Inflammatory macrophage treated with lipopolysaccharide for 4 hours (primary cell): ENCODE measurements at regions not wholly inside any gene's neighbourhood (a gene's known extent, or its start where the extent isn't known, plus 50 kb on each side); places are given as distances from the start of the nearest gene placed in this dataset.
"Not testable (repeated sequence)": the region's sequence is repeated elsewhere in the genome, so short reads cannot be mapped to it uniquely, and the experiment has no call there.

ENCODE experiments used
- DNase-seq: peaks from one replicate; pipeline ENCODE4 v3.0.0-alpha.2; 2020

DNA sequence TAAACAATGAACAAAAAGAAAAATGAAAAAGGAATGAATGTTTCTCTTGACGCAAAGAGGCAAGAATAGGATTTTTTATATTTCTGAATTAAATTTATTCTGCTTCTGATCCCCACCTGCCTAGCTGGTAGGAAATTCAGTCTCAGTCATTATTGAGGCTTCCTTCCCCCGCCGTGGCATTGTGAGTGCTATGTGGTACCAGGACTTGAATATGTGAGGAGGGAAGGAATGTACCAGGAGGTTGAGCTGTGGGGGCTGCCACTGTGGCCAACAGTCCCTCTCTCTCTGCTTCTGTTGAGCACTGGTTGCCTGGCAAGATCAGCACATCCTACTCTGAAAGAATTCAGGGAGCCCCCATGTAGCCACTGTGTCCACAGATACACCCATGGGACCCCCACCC lies 368.1 kb upstream of the JARID2 start:
- DNase-seq, result no peak

GRCh38 chr6:14880052-14880451 lies 365.8 kb upstream of the JARID2 start:
- DNase-seq, result no peak

GRCh38 chr6:14880677-14881076 lies 365.2 kb upstream of the JARID2 start:
- DNase-seq, result no peak

- DNase-seq, result peak; percentile 72
These were observed 364.5 kb upstream of the JARID2 start for GRCh38 chr6:14881398-14881797.

DNA sequence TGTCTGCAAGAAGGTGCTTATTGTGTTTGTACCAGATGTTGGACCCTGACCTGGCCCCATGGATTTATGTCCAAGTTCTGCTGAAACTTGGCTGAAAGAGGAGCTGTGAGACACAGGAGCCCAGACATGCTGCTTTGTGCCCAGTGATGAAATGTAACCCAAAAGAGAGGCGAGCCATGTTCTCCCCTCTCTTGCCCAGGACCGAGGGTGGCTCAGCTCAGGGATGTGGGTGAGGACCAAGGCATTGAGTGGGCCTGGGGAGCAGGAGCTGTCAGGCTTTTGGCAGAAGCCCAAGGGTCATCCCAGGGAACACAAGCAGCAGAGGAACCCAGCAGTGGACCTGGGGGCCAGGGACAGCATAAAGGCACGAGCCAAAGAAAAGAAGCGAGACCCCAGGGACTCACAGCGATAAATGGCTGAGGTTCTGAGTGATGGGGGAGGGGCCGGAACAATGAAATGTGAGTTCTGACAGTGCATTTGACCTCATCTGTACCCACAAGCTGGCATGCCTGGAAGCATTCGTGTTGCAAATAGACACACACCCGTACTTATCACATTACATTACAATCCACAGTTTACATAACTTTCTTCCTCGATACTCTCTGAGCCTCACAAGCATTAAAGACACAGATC lies 363.4 kb upstream of the JARID2 start:
- no peak for DNase-seq

GRCh38 chr6:14883921-14884320 lies 361.9 kb upstream of the JARID2 start:
- DNase-seq, result peak; percentile 27

GRCh38 chr6:14885498-14885897 lies 360.4 kb upstream of the JARID2 start:
- peak; percentile 86 for DNase-seq

- no peak for DNase-seq
These were observed 358.7 kb upstream of the JARID2 start for GRCh38 chr6:14887181-14887580.

DNA sequence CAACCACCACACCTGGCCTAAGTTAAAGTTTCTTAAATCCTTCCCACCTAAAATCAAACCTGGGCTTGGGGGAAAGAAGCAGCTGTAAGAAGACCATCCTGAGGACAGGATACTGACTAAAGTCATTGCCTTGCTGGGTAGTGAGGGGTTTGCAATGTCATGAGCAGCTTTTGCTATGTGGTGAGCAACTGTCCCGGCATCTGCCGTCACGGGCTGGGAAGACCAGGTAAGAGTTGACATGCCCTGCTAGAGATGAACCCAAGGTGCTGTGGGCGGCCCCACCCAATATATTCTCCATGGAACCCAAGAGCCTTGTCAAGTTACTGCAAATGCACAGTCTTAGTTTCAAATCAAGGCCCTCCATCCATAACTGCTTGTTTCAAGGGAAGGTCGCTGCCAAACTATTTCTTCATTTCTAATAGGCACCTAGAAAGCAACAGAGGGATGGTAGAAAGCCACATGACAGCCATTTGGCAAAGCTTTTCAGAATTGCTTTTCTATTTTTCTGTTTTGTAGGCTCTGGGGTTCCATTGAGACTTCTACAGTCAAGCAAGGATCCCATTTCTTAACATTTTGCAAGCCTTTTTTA lies 357.8 kb upstream of the JARID2 start:
- DNase-seq, result no peak

DNA sequence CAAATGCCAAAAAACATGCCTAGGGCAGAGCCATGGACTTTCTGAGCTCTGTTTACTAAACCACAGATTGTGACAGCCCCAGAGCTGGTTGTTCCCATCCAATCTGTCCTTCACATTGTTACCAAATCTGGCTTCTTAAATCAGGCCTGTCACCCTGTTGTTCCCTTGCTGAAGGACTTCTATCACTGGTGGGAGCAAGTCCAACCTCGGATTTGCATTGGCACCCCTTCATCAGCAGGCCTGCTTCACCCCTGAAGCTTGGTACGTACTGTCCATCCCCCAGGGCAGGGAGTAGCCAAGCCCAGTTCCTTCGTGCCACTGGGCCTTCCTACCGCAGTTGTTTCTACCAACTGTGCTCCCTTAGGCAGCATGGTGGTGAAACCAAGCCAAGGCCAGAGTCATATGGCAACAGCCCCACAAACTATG lies 357.3 kb upstream of the JARID2 start:
- peak; percentile 43 for DNase-seq

DNA sequence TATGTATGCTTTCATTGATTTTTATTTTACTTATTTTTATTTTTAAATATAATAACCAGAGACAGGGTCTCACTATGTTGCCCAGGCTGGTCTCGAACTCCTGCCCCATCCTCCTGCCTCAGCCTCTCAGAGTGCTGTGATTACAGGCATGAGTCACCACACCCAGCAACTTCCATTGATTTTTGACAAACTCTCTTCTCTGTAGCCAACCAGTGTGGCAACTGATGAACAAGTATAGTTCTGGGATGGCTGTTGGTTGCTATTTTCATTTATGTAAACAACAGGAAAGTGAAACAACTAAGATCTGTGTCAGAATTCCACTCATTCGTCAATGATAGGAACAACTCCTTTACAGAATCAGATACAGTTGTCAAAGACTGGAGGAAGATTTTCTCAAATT lies 356.7 kb upstream of the JARID2 start:
- DNase-seq, result peak; percentile 85

DNA sequence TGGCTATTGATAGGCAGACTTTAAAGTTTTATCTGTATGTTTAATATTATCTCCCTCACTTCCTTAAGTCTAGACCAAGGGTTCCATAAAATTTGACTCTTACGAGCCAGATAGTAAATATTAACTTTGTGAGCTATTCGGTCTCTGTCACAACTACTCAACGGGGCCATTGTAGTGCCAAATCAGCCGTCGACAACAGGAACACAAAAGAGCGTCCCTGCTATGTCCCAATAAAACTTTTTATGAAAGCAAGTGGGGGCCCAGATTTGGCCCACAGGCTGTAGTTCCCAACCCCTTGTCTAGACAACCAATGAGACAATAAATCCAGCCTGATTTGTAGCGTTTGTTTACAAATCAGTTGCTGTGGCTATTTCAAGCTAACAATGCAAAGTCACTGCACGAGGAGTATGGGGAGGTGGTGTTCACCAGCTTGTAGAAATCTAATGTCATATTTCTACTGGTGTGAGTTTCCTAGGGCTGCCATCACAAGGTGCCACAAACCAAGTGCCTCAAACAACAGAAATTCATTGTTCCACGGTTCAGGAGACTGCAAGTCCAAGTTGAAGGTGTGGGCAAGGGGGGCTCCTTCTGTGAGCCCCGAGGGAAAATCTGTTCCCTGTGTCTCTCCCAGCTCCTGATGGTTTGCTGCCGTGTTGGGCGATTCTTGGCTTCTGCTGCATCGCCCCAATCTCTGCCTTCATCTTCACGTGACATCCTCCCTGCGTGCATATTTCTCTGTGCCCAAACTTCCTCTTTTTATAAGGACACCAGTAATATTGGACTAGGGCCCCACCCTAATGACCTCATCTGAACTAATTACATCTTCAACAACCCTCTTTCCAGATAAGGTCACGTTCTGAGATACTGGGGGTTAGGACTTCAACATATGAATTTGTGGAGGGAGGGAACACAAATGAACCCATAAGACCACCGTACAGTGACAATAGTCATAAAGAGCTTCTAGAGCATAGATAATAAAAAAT lies 356.0 kb upstream of the JARID2 start:
- peak; percentile 90 for DNase-seq

DNA sequence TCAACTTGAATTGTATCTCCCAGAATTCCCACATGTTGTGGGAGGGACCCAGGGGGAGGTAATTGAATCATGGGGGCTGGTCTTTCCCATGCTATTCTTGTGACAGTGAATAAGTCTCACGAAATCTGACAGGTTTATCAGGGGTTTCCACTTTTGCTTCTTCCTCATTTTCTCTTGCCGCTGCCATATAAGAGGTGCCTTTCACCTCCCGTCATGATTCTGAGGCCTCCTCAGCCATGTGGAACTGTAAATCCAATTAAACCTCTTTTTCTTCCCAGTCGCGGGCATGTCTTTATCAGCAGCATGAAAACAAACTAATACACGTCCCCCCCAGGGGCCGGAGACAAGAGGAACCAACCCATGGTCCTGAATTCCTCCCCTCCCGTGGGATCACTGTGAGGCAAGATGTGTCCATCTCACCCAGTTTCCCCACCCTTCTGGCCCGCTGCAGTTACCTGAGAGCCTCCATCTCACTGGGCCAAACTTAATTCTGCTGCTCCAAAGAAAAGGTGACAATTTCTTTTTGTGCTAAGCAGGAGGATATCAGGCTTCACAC lies 354.0 kb upstream of the JARID2 start:
- peak; percentile 50 for DNase-seq

DNA sequence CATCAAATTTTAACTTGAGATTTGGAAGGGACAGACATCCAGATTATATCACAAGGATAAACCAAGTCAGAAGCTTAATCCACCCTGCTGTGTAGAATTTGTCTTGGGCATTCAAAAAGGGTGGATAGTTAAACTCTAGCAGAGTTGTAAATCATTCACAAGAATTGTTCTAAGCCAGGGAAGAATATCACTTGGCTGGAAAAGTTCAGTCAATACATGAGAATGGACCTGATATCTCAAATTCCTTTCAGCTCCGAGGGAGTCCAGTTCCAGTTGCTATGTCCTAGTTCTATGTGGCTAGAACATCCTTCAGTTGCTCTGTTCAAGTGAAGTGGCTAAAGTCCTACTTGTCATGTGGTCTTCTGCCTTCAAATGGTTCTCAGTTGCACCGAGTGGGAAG lies 351.8 kb upstream of the JARID2 start:
- DNase-seq, result no peak

GRCh38 chr6:14896475-14896874 lies 349.4 kb upstream of the JARID2 start:
- DNase-seq, result no peak

DNA sequence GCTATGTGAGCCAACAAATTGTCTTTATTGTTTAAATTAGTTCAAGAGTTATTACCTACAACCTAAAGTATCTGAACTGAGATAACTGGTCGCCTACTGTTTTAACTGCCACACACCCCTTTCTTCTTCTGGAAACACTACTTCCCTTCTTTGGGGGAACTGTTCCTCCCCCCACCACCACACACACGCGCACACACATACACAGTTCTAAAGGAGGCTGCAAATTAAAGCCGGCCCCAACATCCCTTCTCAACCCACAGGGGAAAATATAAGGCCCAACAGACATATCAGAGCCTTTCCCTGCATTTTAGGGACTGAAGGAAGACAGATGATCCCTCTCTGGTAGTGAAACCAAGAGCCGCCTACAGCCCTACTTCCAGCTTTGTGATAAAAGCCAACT lies 348.0 kb upstream of the JARID2 start:
- DNase-seq, result peak; percentile 34

GRCh38 chr6:14899441-14899840 lies 346.4 kb upstream of the JARID2 start:
- DNase-seq, result not testable (repeated sequence)

- no peak for DNase-seq
These were observed 344.9 kb upstream of the JARID2 start for GRCh38 chr6:14900919-14901318.

DNA sequence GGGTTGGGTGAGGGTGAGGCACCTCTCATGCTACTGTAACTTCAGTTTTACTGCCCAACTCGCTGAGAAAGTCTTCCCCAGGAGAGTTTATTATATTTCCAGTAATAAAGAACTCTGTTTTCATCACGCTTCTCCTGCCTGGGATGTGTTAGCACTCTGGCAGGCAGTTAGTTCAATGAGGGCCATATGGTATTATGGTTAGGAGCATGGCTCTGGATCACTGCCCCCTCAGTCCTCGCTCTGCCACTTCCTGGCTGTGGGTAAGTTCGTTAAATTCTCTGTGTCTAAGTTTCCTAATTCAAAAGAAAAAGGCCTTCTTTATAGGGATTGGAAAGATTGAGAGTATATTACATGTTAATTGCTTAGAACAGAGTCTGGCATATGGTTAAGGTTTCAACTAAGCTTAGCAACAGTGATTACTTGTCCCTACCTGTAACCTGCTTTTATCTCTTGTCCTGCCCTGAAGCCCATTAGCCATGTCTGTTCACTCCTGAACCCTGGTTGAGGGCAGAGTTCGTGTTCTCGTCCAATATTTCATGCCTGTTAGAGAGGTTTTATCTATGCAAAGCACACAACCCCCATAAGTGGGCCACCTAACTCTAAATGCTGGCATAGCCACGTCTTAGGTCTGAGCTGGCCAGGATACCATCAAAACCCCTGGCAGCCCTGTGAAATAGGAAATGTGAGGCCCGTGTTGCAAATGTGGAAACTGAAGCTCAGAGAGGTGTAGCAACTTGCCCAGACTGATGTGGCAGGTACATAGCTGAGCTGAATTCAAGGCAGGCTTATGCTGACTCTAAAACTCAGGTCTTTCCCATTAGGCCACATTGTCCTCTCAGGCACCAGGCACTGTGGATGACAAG lies 342.5 kb upstream of the JARID2 start:
- no peak for DNase-seq

GRCh38 chr6:14905201-14905600 lies 340.7 kb upstream of the JARID2 start:
- no peak for DNase-seq

DNA sequence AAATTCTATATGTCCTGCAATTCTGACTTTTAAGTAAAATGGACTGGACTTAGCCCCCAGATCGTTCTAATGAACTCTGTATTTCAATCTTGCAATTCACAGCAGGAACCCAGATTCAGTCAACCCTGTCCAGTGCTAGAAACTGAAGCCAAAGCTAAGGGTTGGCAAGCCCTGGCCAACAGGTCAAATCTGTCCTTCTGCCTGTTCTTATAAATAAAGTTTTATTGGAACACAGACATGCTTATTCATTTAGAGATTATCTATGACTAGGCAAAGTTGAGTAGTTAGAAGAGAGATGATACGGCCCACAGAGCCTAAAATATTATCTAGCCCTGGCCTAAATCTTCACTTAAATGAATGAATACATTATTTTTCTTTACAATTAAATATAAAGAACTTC lies 339.2 kb upstream of the JARID2 start:
- no peak for DNase-seq
